ENCODE measurements at regions not wholly inside any gene's neighbourhood (a gene's known extent, or its start where the extent isn't known, plus 50 kb on each side); places are given as distances from the start of the nearest gene placed in this dataset.

GRCh38 chr1:65027666-65028358 is 61.5 kb upstream of the JAK1 start:
- TF ChIP-seq POLR2A (IDR thresholded peaks at IDR 0.05; ENCODE audit: low read depth, low read length) (no peak), PAX5 (IDR thresholded peaks at IDR 0.05; ENCODE audit: insufficient read depth, low read length, severe bottlenecking) (no peak), TAF1 (IDR thresholded peaks at IDR 0.05; ENCODE audit: low read depth, low read length) (no peak)
